K562 (cell line): ENCODE measurements at regions not wholly inside any gene's neighbourhood (a gene's known extent, or its start where the extent isn't known, plus 50 kb on each side); places are given as distances from the start of the nearest gene placed in this dataset.

Source experiments
- ATAC-seq: fragments of 200-7000 bp; cut with Tn5 transposase; 3 replicates; pipeline ENCODE4 v1.9.1; 2020; ENCODE audit warnings: moderate library complexity
- BruUV-seq: library from RNA; stranded (reverse); fragments of 400-500 nt; replicated peaks from 2 replicates; lab custom pipeline; 2021; lab: Mats Ljungman, UMichigan
- CTCF ChIA-PET: fragments of 300-600 bp; formaldehyde crosslinking; extraction: SDS; loops from one replicate; lab custom pipeline; 2021; ENCODE audit warnings: low intra/inter-chr PET ratio; lab: Yijun Ruan, JAX
- POLR2A ChIA-PET: fragments of 300-600, 350-650 bp; sonication (Branson Sonifier 250); formaldehyde crosslinking; extraction: SDS; loops from one replicate; lab custom pipeline; 2021; ENCODE audit warnings: antibody characterized with exemption, inconsistent platforms; lab: Yijun Ruan, JAX
- DNase-seq, 4 experiments: peaks; one replicate each; pipeline versions ENCODE4 v3.0.0 to v3.0.0-alpha.2; 2011 to 2018; ENCODE audit warnings: low spot score in 3 of 4, mixed read lengths in 3 of 4; ENCODE audit errors: extremely low read depth in 1 of 4
- FAIRE-seq: peaks from 2 replicates; lab custom pipeline; 2011; peaks lifted over from hg19 to GRCh38; lab: Jason Lieb, UNC
- H2AFZ ChIP-seq: 2 replicates; pipeline ENCODE4 v1.6.0; 2011; ENCODE audit warnings: low read depth, low read length, control low read depth, inconsistent platforms
- H3K27ac ChIP-seq: fragments of 200-600 bp; 3 replicates; pipeline ENCODE4 v1.8.0; 2011; ENCODE audit warnings: low read depth, mild to moderate bottlenecking, control low read depth, inconsistent platforms, low read length, moderate library complexity, mixed read lengths; ENCODE audit errors: extremely low read depth
- H3K27me3 ChIP-seq, 2 experiments: fragments of 300-600 bp in 1 of 2; 2 replicates in 1 of 2; 3 replicates in 1 of 2; pipeline versions ENCODE4 v1.6.0 to v1.8.0; 2011; ENCODE audit warnings: inconsistent platforms in 2 of 2, low read length in 2 of 2, mild to moderate bottlenecking in 1 of 2, mixed read lengths in 1 of 2, moderate library complexity in 1 of 2; ENCODE audit not compliant: control insufficient read depth in 2 of 2, insufficient read depth in 2 of 2
- H3K36me3 ChIP-seq: fragments of 300-600 bp; 3 replicates; pipeline ENCODE4 v1.8.0; 2011; ENCODE audit warnings: mild to moderate bottlenecking, low read length, inconsistent platforms; ENCODE audit not compliant: control insufficient read depth, insufficient read depth
- H3K4me1 ChIP-seq, 2 experiments: fragments of 200-600 bp in 1 of 2; replicated peaks in 1 of 2; 2 replicates in 1 of 2; 3 replicates in 1 of 2; pipeline versions ENCODE4 v1.5.1 to v1.8.0; 2011; ENCODE audit warnings: inconsistent platforms in 2 of 2, low read length in 2 of 2, mild to moderate bottlenecking in 1 of 2, mixed read lengths in 1 of 2, moderate library complexity in 1 of 2; ENCODE audit not compliant: control insufficient read depth in 2 of 2, insufficient read depth in 2 of 2
- H3K4me2 ChIP-seq: 2 replicates; pipeline ENCODE4 v1.6.1; 2011; ENCODE audit warnings: low read length, control low read depth, inconsistent platforms, mixed read lengths; ENCODE audit not compliant: insufficient read depth
- H3K4me3 ChIP-seq: fragments of 200-600 bp; sonication (generic), shearing (Covaris generic); 2 replicates; pipeline ENCODE4 v1.5.1; 2016; ENCODE audit warnings: control low read depth, inconsistent platforms
- H3K79me2 ChIP-seq: fragments of 200-600 bp; 3 replicates; pipeline ENCODE4 v1.8.0; 2011; ENCODE audit warnings: low read length, inconsistent platforms; ENCODE audit not compliant: control insufficient read depth, insufficient read depth
- H3K9ac ChIP-seq, 2 experiments: 2 replicates each; pipeline versions ENCODE4 v1.6.0 to v1.6.1; 2011; ENCODE audit warnings: low read depth in 2 of 2, low read length in 2 of 2, control low read depth in 1 of 2, inconsistent platforms in 1 of 2, mild to moderate bottlenecking in 1 of 2, mixed read lengths in 1 of 2; ENCODE audit not compliant: insufficient read depth in 1 of 2
- H3K9me1 ChIP-seq: one replicate; pipeline ENCODE4 v1.6.0; 2011; ENCODE audit warnings: inconsistent platforms, mild to moderate bottlenecking, low read length, moderate library complexity; ENCODE audit not compliant: control insufficient read depth, insufficient read depth
- H3K9me3 ChIP-seq: replicated peaks from 2 replicates; pipeline ENCODE4 v1.5.1; 2011; ENCODE audit warnings: low read depth, low read length, inconsistent platforms; ENCODE audit not compliant: control insufficient read depth, insufficient read depth
- H4K20me1 ChIP-seq: replicated peaks from 2 replicates; pipeline ENCODE4 v1.6.1; 2011; ENCODE audit warnings: low read length, inconsistent platforms, mixed read lengths; ENCODE audit not compliant: control insufficient read depth, insufficient read depth
- NR1H2 ChIP-seq: sonication (generic); formaldehyde crosslinking; IDR thresholded peaks from 2 replicates; pipeline ENCODE4 v1.4.0; 2020; ENCODE audit warnings: mild to moderate bottlenecking, missing genetic modification reagents
- TAF15 ChIP-seq: fragments of 200-400 bp; formaldehyde crosslinking; IDR thresholded peaks from 2 replicates; pipeline ENCODE4 v1.6.1; 2017; ENCODE audit warnings: mild to moderate bottlenecking, low read depth, low read length, moderate library complexity
- ZNF217 ChIP-seq: sonication (generic); formaldehyde crosslinking; IDR thresholded peaks from 2 replicates; pipeline ENCODE4 v1.8.0; 2022; ENCODE audit warnings: mild to moderate bottlenecking, missing genetic modification reagents
- ZNF589 ChIP-seq: fragments of 200-800 bp; sonication (Bioruptor generic); IDR thresholded peaks from 2 replicates; pipeline ENCODE4 v1.6.1; 2016; ENCODE audit warnings: low read depth, missing genetic modification characterization, missing compliant biosample characterization
- ZNF766 ChIP-seq: fragments of 200-800 bp; sonication (Bioruptor generic); conservative IDR thresholded peaks from 2 replicates; pipeline ENCODE4 v1.6.1; 2016; ENCODE audit warnings: missing genetic modification characterization, missing compliant biosample characterization
- ZNF785 ChIP-seq: fragments of 250-450 bp; sonication (Bioruptor Pico); IDR thresholded peaks from 2 replicates; pipeline ENCODE4 v1.4.0; 2020; ENCODE audit warnings: mild to moderate bottlenecking
- WGBS: fragments of 100-300 bp; shearing (Covaris generic); methylation state at CpG from one replicate; pipeline ENCODE4 v1.1.6; 2016; ENCODE audit warnings: low coverage, mixed read lengths; ENCODE audit not compliant: insufficient coverage; ENCODE audit errors: missing lambda C conversion rate; 5-methylcytosine and 5-hydroxymethylcytosine counted together
- in situ Hi-C: fragments of 300-500 bp; cut with MboI; formaldehyde crosslinking; loops from 4 replicates; pipeline ENCODE4 v1.15.0; 2018; ENCODE audit warnings: inconsistent platforms, mixed read lengths
- intact Hi-C: fragments of 100-400 bp; cut with micrococcal nuclease; formaldehyde crosslinking; loops from 2 replicates; pipeline ENCODE4 v1.14.2; 2022
- TF ChIP-seq, protein P1 (sequence below): fragments of 450-650 bp; formaldehyde crosslinking; IDR thresholded peaks from 2 replicates; pipeline ENCODE4 v1.4.0; 2020; ENCODE audit warnings: mild to moderate bottlenecking, mixed read lengths
- TF ChIP-seq, protein P2 (sequence below): fragments of 250-450 bp; sonication (Bioruptor Pico); IDR thresholded peaks from 2 replicates; pipeline ENCODE4 v1.9.0; 2021; ENCODE audit warnings: mild to moderate bottlenecking, inconsistent platforms
- TF ChIP-seq, protein P3 (sequence below): fragments of 250-450 bp; sonication (Bioruptor Pico); IDR thresholded peaks from 2 replicates; pipeline ENCODE4 v1.5.0; 2021

DNA sequence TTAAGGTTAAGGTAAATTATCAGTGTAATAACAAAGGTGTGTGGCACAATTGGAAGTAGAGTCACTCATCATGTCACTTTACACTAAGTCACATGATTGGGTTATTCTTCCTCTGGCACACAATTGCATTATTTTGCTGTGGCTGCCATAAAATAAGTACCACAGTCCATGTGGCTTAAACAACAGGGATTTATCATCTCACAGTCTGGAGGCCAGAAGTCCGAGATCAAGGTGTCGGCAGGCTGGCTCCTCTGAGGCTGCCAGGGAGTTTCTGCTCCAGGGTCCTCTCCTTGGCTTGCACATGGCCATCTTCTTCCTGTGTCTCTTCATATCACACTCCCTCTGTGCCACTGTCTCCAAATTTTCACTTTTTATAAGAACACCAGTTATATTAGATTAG is 421.2 kb downstream of the CMPK2 start:
- in situ Hi-C loops = no loop called here
- FAIRE-seq (no peak), ATAC-seq (no peak), DNase-seq (no peak)
- Histone ChIP-seq H3K27ac (no peak overlapping the region), H3K9me3 (no peaks in the 10 kb centered on the region), H3K4me2 (no peak overlapping the region), H3K4me1 (no peaks in the 10 kb centered on the region), H4K20me1 (no peaks in the 10 kb centered on the region), H2AFZ (no peak overlapping the region), H3K27me3 (no peaks in the 10 kb centered on the region), H3K9me1 (no peaks in the 10 kb centered on the region), H3K9ac (no peak overlapping the region), H3K79me2 (no peaks in the 10 kb centered on the region), H3K4me3 (no peak overlapping the region), H3K36me3 (no peaks in the 10 kb centered on the region)
- ChIA-PET CTCF (no interaction called here), POLR2A (no interaction called here)
- no peak for TF ChIP-seq NR1H2 (CRISPR knock-in tag)
- TF ChIP-seq, protein P1, sequence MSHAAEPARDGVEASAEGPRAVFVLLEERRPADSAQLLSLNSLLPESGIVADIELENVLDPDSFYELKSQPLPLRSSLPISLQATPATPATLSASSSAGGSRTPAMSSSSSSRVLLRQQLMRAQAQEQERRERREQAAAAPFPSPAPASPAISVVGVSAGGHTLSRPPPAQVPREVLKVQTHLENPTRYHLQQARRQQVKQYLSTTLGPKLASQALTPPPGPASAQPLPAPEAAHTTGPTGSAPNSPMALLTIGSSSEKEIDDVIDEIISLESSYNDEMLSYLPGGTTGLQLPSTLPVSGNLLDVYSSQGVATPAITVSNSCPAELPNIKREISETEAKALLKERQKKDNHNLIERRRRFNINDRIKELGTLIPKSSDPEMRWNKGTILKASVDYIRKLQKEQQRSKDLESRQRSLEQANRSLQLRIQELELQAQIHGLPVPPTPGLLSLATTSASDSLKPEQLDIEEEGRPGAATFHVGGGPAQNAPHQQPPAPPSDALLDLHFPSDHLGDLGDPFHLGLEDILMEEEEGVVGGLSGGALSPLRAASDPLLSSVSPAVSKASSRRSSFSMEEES (CRISPR knock-in tag) = 0 out of 2 replicates have a peak, but pooled peaks have one; percentile 10
- WGBS = 3% methylated on average over 2 of the region's 2 CpGs
- BruUV-seq = no TSS peak
- intact Hi-C loops = no loop called here

DNA sequence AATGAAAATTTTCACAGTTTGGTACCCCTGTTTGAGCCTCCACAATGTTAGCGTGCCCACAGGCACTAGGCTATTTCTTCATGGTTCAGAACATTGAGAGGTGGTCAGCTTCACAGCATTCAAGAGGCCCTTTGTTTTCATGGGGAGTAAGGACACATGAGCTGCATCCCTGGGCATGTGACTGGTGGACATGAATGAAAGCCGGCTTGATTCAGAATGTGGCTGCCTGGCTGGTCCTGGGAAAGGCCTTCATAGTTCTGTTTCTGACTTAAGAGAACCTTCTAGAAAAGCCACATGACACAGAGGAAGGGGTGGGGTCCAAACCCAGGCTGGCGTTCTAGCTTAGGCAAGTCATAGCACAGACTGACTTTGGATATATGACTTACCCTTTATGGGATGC is 420.6 kb downstream of the CMPK2 start:
- in situ Hi-C loops = no loop called here

More for the DNA sequence above, 420.6 kb downstream of the CMPK2 start:
- Histone ChIP-seq H3K4me2 (no peak overlapping the region), H3K9me1 (no peaks in the 10 kb centered on the region), H3K27me3 (no peaks in the 10 kb centered on the region), H3K36me3 (no peaks in the 10 kb centered on the region), H2AFZ (no peak overlapping the region), H4K20me1 (no peaks in the 10 kb centered on the region), H3K9me3 (no peaks in the 10 kb centered on the region), H3K27ac (no peak overlapping the region), H3K4me3 (no peak overlapping the region), H3K4me1 (no peaks in the 10 kb centered on the region), H3K9ac (no peak overlapping the region), H3K79me2 (no peaks in the 10 kb centered on the region)
- intact Hi-C loops = no loop called here
- TF ChIP-seq TAF15 = no peak
- no peak for TF ChIP-seq ZNF785 (CRISPR knock-in tag)
- TF ChIP-seq, protein P2, sequence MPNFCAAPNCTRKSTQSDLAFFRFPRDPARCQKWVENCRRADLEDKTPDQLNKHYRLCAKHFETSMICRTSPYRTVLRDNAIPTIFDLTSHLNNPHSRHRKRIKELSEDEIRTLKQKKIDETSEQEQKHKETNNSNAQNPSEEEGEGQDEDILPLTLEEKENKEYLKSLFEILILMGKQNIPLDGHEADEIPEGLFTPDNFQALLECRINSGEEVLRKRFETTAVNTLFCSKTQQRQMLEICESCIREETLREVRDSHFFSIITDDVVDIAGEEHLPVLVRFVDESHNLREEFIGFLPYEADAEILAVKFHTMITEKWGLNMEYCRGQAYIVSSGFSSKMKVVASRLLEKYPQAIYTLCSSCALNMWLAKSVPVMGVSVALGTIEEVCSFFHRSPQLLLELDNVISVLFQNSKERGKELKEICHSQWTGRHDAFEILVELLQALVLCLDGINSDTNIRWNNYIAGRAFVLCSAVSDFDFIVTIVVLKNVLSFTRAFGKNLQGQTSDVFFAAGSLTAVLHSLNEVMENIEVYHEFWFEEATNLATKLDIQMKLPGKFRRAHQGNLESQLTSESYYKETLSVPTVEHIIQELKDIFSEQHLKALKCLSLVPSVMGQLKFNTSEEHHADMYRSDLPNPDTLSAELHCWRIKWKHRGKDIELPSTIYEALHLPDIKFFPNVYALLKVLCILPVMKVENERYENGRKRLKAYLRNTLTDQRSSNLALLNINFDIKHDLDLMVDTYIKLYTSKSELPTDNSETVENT = no peak
- no peak for TF ChIP-seq ZNF766 (CRISPR knock-in tag)
- TF ChIP-seq ZNF217 (CRISPR knock-in tag) = no peak
- TF ChIP-seq, protein P3, sequence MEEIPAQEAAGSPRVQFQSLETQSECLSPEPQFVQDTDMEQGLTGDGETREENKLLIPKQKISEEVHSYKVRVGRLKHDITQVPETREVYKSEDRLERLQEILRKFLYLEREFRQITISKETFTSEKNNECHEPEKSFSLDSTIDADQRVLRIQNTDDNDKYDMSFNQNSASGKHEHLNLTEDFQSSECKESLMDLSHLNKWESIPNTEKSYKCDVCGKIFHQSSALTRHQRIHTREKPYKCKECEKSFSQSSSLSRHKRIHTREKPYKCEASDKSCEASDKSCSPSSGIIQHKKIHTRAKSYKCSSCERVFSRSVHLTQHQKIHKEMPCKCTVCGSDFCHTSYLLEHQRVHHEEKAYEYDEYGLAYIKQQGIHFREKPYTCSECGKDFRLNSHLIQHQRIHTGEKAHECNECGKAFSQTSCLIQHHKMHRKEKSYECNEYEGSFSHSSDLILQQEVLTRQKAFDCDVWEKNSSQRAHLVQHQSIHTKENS (CRISPR knock-in tag) = no peak
- no peak for TF ChIP-seq ZNF589 (CRISPR knock-in tag)
- ChIA-PET POLR2A (no interaction called here), CTCF (no interaction called here)
- WGBS = 0% methylated on average over 3 of the region's 3 CpGs
- FAIRE-seq = no peak
- no TSS peak for BruUV-seq
- no peak for DNase-seq
- ATAC-seq = no peak
